Vagina (tissue), 2 donors: ENCODE measurements at regions not wholly inside any gene's neighbourhood (a gene's known extent, or its start where the extent isn't known, plus 50 kb on each side); places are given as distances from the start of the nearest gene placed in this dataset.
"Not testable (repeated sequence)": the region's sequence is repeated elsewhere in the genome, so short reads cannot be mapped to it uniquely, and the experiment has no call there.

Source experiments
- DNase-seq, 2 donors: peaks; one replicate each; pipeline ENCODE4 v3.0.0-alpha.2; 2017; ENCODE audit errors: extremely low spot score in 2 of 2
- H3K27ac ChIP-seq: fragments of 200-600 bp; sonication (generic); one replicate; pipeline ENCODE4 v1.5.1; 2019
- H3K27me3 ChIP-seq: fragments of 200-600 bp; sonication (generic); one replicate; pipeline ENCODE4 v1.5.1; 2019
- H3K36me3 ChIP-seq, 2 donors: fragments of 200-600 bp; sonication (generic); one replicate each; pipeline ENCODE4 v1.5.1; 2017 to 2019
- H3K4me1 ChIP-seq: fragments of 200-600 bp; sonication (generic); one replicate; pipeline ENCODE4 v1.5.1; 2019
- H3K4me3 ChIP-seq, 2 donors: fragments of 200-600 bp; sonication (generic); 1 replicate in 1 of 2; 2 replicates in 1 of 2; pipeline ENCODE4 v1.5.1; 2016 to 2019
- H3K9me3 ChIP-seq: fragments of 200-600 bp; sonication (generic); one replicate; pipeline ENCODE4 v1.5.1; 2019
- CTCF ChIP-seq, 3 experiments: fragments of 450-650 bp in 2 of 3; fragments of 200-600 bp in 1 of 3; sonication (generic) in 1 of 3; IDR thresholded peaks; one replicate each; pipeline ENCODE4 v1.5.1; 2017 to 2019; ENCODE audit warnings: antibody characterized with exemption in 3 of 3, mild to moderate bottlenecking in 2 of 3, moderate library complexity in 2 of 3
- POLR2A ChIP-seq, 2 donors: fragments of 450-650 bp; IDR thresholded peaks; one replicate each; pipeline ENCODE4 v1.6.1; 2017; ENCODE audit warnings: antibody characterized with exemption in 2 of 2, mild to moderate bottlenecking in 2 of 2, moderate library complexity in 2 of 2
- POLR2AphosphoS5 ChIP-seq, 2 donors: sonication (generic); formaldehyde crosslinking; IDR thresholded peaks; one replicate each; pipeline ENCODE4 v1.9.0; 2017; ENCODE audit warnings: antibody characterized with exemption in 2 of 2, mild to moderate bottlenecking in 2 of 2, low read depth in 1 of 2; ENCODE audit not compliant: insufficient read depth in 1 of 2
- intact Hi-C: fragments of 100-400 bp; cut with DNase I; formaldehyde crosslinking; loops from one replicate; pipeline ENCODE4 v1.15.1; 2023

- H3K4me3 ChIP-seq, result no peak overlapping the region
- no peaks in the 10 kb centered on the region for H3K36me3 ChIP-seq
- H3K27me3 ChIP-seq, result no peaks in the 10 kb centered on the region
- no peaks in the 10 kb centered on the region for H3K9me3 ChIP-seq
- intact Hi-C loops, result no loop called here
- no peak for DNase-seq
- TF ChIP-seq CTCF (IDR thresholded peaks at IDR 0.05), result no peak
- no peak for TF ChIP-seq POLR2AphosphoS5 (IDR thresholded peaks at IDR 0.05; ENCODE audit: insufficient read depth in 1 of 2, low read depth in 1 of 2)
- TF ChIP-seq POLR2A (IDR thresholded peaks at IDR 0.05), result no peak
- no peaks in the 10 kb centered on the region for H3K4me1 ChIP-seq
- no peak overlapping the region for H3K27ac ChIP-seq
Observed at GRCh38 chr2:144983107-144983506, 463.2 kb upstream of the ZEB2 start.

GRCh38 chr2:144982481-144982880, 462.6 kb upstream of the ZEB2 start:
- intact Hi-C loops, result no loop called here
- no peak for TF ChIP-seq POLR2AphosphoS5 (IDR thresholded peaks at IDR 0.05; ENCODE audit: insufficient read depth in 1 of 2, low read depth in 1 of 2)
- TF ChIP-seq POLR2A (IDR thresholded peaks at IDR 0.05), result no peak
- TF ChIP-seq CTCF (IDR thresholded peaks at IDR 0.05), result no peak
- H3K9me3 ChIP-seq, result no peaks in the 10 kb centered on the region

GRCh38 chr2:144975881-144976280, 456.0 kb upstream of the ZEB2 start:
- TF ChIP-seq POLR2A (IDR thresholded peaks at IDR 0.05) (no peak), CTCF (IDR thresholded peaks at IDR 0.05) (no peak), POLR2AphosphoS5 (IDR thresholded peaks at IDR 0.05; ENCODE audit: insufficient read depth in 1 of 2, low read depth in 1 of 2) (no peak)
- H3K4me1 ChIP-seq, result no peaks in the 10 kb centered on the region
- H3K4me3 ChIP-seq, result no peak overlapping the region
- intact Hi-C loops, result no loop called here
- H3K36me3 ChIP-seq, result no peaks in the 10 kb centered on the region
- H3K27me3 ChIP-seq, result no peaks in the 10 kb centered on the region
- no peaks in the 10 kb centered on the region for H3K9me3 ChIP-seq
- DNase-seq, result no peak
- no peak overlapping the region for H3K27ac ChIP-seq

More at GRCh38 chr2:144982481-144982880, 462.6 kb upstream of the ZEB2 start:
- Histone ChIP-seq H3K27me3 (no peaks in the 10 kb centered on the region), H3K27ac (no peak overlapping the region), H3K4me1 (no peaks in the 10 kb centered on the region), H3K4me3 (no peak overlapping the region), H3K36me3 (no peaks in the 10 kb centered on the region)
- DNase-seq, result no peak

- Histone ChIP-seq H3K4me3 (no peak overlapping the region), H3K27me3 (no peaks in the 10 kb centered on the region), H3K4me1 (no peaks in the 10 kb centered on the region), H3K9me3 (no peaks in the 10 kb centered on the region), H3K36me3 (no peaks in the 10 kb centered on the region), H3K27ac (no peak overlapping the region)
- DNase-seq, result no peak
- TF ChIP-seq POLR2AphosphoS5 (IDR thresholded peaks at IDR 0.05; ENCODE audit: insufficient read depth in 1 of 2, low read depth in 1 of 2) (no peak), POLR2A (IDR thresholded peaks at IDR 0.05) (no peak), CTCF (IDR thresholded peaks at IDR 0.05) (no peak)
- intact Hi-C loops, result no loop called here
Observed at GRCh38 chr2:144972676-144973075, 452.8 kb upstream of the ZEB2 start.

- no peaks in the 10 kb centered on the region for H3K4me1 ChIP-seq
- H3K27ac ChIP-seq, result no peak overlapping the region
- no peaks in the 10 kb centered on the region for H3K9me3 ChIP-seq
- TF ChIP-seq POLR2AphosphoS5 (IDR thresholded peaks at IDR 0.05; ENCODE audit: insufficient read depth in 1 of 2, low read depth in 1 of 2) (no peak), POLR2A (IDR thresholded peaks at IDR 0.05) (no peak), CTCF (IDR thresholded peaks at IDR 0.05) (no peak)
- no peaks in the 10 kb centered on the region for H3K27me3 ChIP-seq
- DNase-seq, result no peak
- intact Hi-C loops, result no loop called here
- no peaks in the 10 kb centered on the region for H3K36me3 ChIP-seq
- no peak overlapping the region for H3K4me3 ChIP-seq
Observed at GRCh38 chr2:144971786-144972335, 451.9 kb upstream of the ZEB2 start.

- H3K27me3 ChIP-seq, H3K4me1 ChIP-seq, H3K36me3 ChIP-seq, H3K4me3 ChIP-seq, H3K9me3 ChIP-seq, intact Hi-C loops, DNase-seq, H3K27ac ChIP-seq: not testable (repeated sequence)
Observed at GRCh38 chr2:144970410-144970809, 450.5 kb upstream of the ZEB2 start.

GRCh38 chr2:144969564-144969963, 449.6 kb upstream of the ZEB2 start:
- DNase-seq, H3K27ac ChIP-seq, H3K4me3 ChIP-seq, H3K4me1 ChIP-seq, H3K27me3 ChIP-seq, H3K36me3 ChIP-seq, intact Hi-C loops, H3K9me3 ChIP-seq: not testable (repeated sequence)
